NCI-H1417 treated with DMSO at 0.1 percent for 48 hours (cell line): ENCODE measurements at regions not wholly inside any gene's neighbourhood (a gene's known extent, or its start where the extent isn't known, plus 50 kb on each side); places are given as distances from the start of the nearest gene placed in this dataset.

ENCODE experiments used
- DNase-seq: peaks from one replicate; lab custom pipeline; 2025; lab: John Stamatoyannopoulos, UW

GRCh38 chr1:58380345-58380744 is 166.2 kb downstream of the OMA1 start:
- no peak for DNase-seq

- no peak for DNase-seq
Observed at GRCh38 chr1:58367217-58367616, 179.3 kb downstream of the OMA1 start.

DNA sequence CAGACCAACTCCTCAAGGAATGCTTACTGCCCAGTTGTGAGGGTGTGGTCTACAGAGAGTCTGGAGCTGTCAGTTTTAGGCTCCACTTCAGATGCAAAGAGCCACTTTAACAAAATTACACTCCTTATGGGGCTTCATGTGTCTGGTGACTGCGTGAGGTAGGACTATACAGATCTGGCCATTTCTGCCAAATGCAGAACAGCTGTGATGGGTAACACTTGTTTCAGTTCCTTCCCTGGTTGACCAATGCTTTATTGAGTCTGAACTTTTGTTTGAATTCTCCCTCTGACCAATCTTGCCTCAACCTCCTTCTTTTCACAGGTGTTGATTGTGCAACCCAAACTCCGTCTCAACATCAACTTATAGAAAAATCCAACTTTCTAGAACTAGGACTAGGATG is 181.2 kb downstream of the OMA1 start:
- DNase-seq, result no peak

DNA sequence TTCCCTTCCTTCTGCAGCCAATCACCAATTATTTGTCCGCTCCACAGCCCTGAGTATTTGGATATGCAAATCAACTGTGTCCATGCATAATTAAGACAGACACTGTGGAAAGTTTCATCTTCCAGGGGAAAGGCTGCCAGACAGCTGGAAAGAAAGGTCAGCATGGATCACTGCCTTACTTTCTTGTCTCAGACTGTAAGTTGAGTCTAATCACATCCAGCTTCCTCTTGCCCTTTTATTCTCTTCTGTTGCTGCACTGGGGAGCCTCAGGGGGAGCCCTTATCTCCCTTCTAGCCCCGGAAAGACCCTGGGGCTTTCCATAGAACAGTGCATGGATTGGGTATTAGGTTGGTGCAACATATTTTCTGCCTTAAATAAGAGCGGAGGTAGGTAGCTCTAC is 182.9 kb downstream of the OMA1 start:
- no peak for DNase-seq

DNA sequence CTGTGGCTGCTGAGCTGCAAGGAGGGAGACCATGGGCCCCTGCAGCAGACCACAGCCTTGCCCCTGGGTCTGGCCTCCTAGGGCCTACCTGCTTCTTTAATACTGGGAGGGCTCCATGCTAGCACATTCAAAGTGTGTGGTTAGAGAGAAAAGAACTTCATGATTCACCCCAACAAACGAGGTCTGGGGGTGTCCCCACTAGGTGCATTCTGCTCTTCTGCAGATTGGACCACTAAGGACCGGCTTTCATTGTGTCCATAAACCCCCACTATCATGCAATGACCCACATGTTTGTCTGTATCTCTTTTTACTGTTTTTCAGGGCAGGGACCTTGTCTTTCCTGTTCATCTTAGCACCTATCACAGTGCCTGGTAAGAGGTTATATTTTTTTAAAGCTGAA is 185.4 kb downstream of the OMA1 start:
- no peak for DNase-seq

- DNase-seq, result no peak
Observed at GRCh38 chr1:58358346-58358745, 188.2 kb downstream of the OMA1 start.

DNA sequence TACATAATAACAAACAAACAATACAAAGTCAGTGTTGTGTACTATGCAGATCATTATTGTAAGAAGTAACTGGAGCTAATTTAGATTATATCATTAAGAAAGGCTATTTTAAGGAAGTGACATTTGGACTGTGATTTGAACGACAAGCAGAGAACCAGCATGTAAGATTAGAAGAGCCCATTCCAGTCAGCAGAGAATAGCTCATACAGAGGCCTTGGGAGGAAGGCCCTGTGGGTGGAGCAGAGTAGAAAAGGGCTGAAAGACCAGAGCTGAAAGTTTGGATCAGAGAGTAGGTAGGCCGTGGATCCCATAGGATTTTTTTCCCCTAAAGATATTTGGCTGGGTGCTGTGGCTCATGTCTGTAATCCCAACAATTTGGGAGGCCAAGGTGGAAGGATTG is 190.1 kb downstream of the OMA1 start:
- no peak for DNase-seq

DNA sequence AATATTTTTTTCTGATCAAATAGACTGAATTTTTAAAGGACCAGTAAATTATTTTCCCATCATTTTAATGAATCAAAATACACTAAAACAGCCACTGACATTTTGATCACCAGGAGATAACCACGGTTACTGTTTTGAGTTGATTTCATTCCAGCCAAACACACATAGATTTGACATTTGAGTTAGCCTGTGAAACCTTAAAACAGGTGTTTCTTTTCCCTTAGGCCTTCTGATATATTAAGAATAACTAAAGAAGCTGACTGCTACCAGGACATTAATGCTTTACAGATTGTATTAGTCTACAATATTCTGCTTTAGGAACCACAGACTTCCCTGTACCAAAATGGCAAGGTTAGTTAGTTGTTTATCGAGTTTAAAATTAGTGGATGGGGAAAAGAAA is 193.4 kb downstream of the OMA1 start:
- DNase-seq, result no peak

GRCh38 chr1:58352476-58353092 is 193.9 kb downstream of the OMA1 start:
- no peak for DNase-seq

DNA sequence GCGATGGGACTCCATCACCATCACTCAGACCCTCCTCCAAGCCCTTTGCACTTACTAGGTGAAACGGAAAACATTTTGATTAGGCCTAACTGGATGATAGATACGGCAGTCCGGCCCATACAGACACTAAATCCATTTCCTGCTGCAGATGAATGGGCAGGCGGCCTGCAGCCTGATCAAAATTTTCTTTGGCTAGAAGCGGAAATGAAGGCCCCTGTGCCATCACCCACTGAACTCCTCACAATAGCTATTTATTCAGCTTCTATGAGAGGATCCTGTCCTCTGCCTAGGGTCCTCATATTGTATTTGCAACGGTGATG is 200.5 kb downstream of the OMA1 start:
- DNase-seq, result no peak

GRCh38 chr1:58345215-58346035 is 201.1 kb downstream of the OMA1 start:
- DNase-seq, result no peak

- DNase-seq, result no peak
Observed at GRCh38 chr1:58340185-58340584, 206.3 kb downstream of the OMA1 start.

- no peak for DNase-seq
Observed at GRCh38 chr1:58338081-58338480, 208.4 kb downstream of the OMA1 start.

DNA sequence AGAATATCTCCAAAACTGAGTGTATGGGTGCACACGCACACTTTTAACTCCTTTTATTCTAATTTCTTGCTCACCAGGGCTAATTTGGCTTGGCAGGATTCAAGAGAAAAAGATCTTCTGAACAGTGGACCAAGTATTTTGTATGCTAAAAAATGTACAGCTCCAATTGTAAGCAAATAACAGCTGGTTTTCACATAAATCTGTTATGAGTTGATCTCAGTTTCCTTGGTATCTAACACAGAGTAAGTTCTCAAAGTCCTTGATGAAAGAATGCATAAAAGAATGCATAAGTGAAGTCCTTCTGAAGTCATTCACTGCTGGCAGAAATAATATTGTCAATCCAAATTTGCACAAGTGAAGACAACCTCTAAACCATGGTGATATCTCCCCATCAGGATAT is 213.0 kb downstream of the OMA1 start:
- DNase-seq, result no peak

DNA sequence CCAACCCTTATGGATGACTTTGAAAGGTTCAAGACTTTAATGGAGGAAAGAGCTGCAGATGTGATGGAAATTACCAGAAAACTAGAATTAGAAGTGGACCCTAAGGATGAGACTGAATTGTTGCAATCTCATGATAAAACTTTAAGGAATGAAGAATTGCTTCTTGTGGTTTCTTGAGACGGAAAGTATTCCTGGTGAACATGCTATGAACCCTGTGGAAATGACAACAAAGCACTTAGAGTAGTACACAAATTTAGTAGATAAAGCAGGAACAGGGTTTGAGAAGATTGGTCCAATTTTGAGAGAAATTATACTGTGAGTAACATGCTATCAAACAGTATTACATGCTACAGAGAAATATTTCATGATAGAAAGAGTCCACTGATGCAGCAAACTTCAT is 215.4 kb downstream of the OMA1 start:
- no peak for DNase-seq

DNA sequence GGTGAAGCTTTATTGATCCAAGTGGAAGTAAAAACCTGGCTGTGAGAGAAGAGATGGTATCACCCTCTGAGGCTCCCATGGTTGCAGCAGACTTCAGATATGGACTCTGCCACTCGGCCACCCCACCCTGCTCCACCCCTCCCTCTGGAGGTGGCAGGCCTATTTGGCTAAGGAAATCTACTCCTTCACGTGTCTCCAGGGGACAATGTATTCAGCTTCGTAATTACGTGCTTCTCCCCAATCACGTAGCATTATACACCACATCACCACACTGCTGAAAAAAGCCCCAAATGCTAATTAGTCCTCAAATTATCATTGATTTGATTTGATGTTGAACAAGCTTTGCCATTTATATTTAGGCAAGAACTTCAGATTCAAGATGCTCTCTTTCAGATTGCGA is 220.7 kb downstream of the OMA1 start:
- no peak for DNase-seq

DNA sequence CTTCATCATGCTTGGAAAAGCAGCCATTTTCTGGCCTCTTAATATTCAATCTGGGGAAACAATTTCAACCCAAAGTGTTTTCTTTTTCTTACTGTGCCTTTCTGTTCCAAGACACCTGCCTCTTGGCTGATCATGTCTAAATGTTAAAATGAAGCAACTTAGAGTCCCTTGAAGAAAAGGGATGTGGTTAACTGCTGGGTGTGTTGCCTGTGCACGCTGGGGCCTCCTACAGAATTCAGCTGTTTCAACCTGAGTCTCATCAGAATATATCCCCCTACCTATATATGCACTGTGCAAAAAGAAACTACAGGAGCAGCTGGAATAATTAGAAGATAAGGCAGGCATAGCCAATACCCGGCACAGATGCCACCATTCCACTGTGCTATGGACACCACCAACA is 222.0 kb downstream of the OMA1 start:
- DNase-seq, result no peak

- no peak for DNase-seq
Observed at GRCh38 chr1:58318157-58319005, 228.1 kb downstream of the OMA1 start.

- DNase-seq, result no peak
Observed at GRCh38 chr1:58317694-58318093, 228.8 kb downstream of the OMA1 start.

DNA sequence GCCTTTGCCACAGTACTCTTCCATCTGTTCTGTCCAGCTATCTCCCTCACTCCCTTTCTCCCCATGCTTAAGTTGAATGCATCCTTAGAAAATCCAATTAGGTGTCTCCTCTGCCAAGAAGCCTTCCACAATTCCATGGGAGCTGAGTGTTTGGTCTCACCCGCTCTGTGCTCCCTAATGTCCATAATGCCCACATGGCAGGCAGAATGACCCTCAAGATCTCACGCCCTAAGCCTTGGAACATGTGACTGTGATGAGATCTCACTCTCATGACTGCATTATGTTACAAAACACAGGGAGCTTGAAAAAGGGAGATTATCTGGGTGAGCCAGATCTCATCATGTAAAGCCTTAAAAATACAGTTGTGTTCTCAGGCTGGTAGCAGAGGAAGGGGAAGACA is 229.4 kb downstream of the OMA1 start:
- no peak for DNase-seq

DNA sequence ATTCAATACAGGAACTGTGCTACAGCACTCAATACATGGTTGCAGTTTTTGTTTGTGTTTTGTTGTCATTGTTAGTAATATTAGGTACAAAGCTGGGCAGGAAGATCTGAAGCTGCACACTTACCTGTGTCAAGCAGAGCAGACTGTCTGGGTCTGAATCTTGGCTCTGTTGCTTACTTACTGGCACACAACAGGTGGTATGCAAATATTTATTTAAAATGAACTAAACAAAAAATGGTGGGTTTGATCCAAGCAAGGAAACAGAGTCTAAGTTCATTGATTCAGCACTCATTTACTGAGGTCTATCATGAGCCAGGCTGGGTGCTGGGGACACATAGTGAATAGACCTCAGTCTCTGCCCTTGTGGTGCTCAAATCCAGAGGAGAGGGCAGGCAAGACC is 230.4 kb downstream of the OMA1 start:
- DNase-seq, result no peak

- DNase-seq, result no peak
Observed at GRCh38 chr1:58312971-58313563, 233.5 kb downstream of the OMA1 start.

DNA sequence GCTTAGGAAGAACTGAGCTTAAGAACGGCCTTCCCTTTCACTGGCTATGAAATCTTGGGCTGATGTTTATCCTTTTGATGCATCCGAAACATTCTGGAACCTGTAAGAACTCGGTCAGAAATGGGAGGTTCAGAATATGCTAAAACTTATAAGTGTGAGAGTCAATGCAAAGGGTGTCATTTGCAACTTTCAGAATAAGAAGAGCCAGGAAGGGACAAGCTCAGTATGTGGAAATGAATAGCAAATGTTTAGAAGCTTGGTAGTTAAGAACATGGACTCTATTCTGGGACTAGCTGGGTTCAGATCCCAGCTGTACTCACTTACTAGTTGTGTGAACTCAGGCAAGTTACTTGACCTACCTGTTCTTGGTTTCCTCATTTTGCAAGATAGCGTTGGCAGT is 234.1 kb downstream of the OMA1 start:
- DNase-seq, result no peak
